Gastrocnemius medialis (tissue), 4 donors: ENCODE measurements at regions not wholly inside any gene's neighbourhood (a gene's known extent, or its start where the extent isn't known, plus 50 kb on each side); places are given as distances from the start of the nearest gene placed in this dataset.

Experiments
- ATAC-seq, 2 donors: fragments of 150-250 bp; one replicate each; pipeline ENCODE4 v1.9.1; 2016
- DNase-seq, 2 donors: peaks; one replicate each; pipeline ENCODE4 v3.0.0-alpha.2; 2019
- H3K27ac ChIP-seq, 4 donors: fragments of 200-600 bp; sonication (generic); 1 replicate in 1 of 4; 2 replicates in 3 of 4; pipeline ENCODE4 v1.5.1; 2016 to 2018; ENCODE audit warnings: mild to moderate bottlenecking in 2 of 4, moderate library complexity in 1 of 4
- H3K27me3 ChIP-seq, 3 donors: fragments of 200-600 bp; sonication (generic) in 2 of 3; 1 replicate in 1 of 3; 2 replicates in 2 of 3; pipeline versions ENCODE4 v1.5.1 to v1.6.0; 2016 to 2019; ENCODE audit warnings: mild to moderate bottlenecking in 1 of 3, moderate library complexity in 1 of 3
- H3K36me3 ChIP-seq, 2 donors: fragments of 200-600 bp; sonication (generic) in 1 of 2; one replicate each; pipeline ENCODE4 v1.5.1; 2017 to 2018
- H3K4me1 ChIP-seq, 2 donors: fragments of 200-600 bp; sonication (generic) in 1 of 2; one replicate each; pipeline ENCODE4 v1.5.1; 2016 to 2017; ENCODE audit warnings: mild to moderate bottlenecking in 2 of 2
- H3K4me3 ChIP-seq, 4 donors: fragments of 200-600 bp; sonication (generic) in 3 of 4; 1 replicate in 1 of 4; 2 replicates in 3 of 4; pipeline ENCODE4 v1.5.1; 2016 to 2019; ENCODE audit warnings: mild to moderate bottlenecking in 2 of 4
- H3K9me3 ChIP-seq, 3 donors: fragments of 200-600 bp; sonication (generic) in 2 of 3; 1 replicate in 1 of 3; 2 replicates in 2 of 3; pipeline ENCODE4 v1.5.1; 2016 to 2019
- POLR2A ChIP-seq, 2 donors: fragments of 450-650 bp; IDR thresholded peaks; one replicate each; pipeline ENCODE4 v1.6.1; 2017; ENCODE audit warnings: antibody characterized with exemption in 2 of 2, mild to moderate bottlenecking in 2 of 2, moderate library complexity in 2 of 2
- in situ Hi-C, 4 donors: fragments of 200-750 bp; cut with MboI; loops; one replicate each; pipeline versions ENCODE4 v1.15.0 to v1.8.0; 2017; ENCODE audit warnings: low sequenced_read_pairs in 4 of 4
- intact Hi-C: fragments of 100-400 bp; cut with DNase I; formaldehyde crosslinking; loops from one replicate; pipeline ENCODE4 v1.15.1; 2023; ENCODE audit warnings: low total_unique reads
- TF ChIP-seq, protein P1 (sequence below), 5 experiments: fragments of 450-650 bp in 3 of 5; fragments of 200-600 bp in 2 of 5; sonication (generic) in 2 of 5; IDR thresholded peaks in 4 of 5; conservative IDR thresholded peaks in 1 of 5; 1 replicate in 4 of 5; 2 replicates in 1 of 5; pipeline ENCODE4 v1.5.1; 2016 to 2019; ENCODE audit warnings: antibody characterized with exemption in 5 of 5, mild to moderate bottlenecking in 3 of 5, moderate library complexity in 3 of 5

GRCh38 chr13:79171141-79172061 is 234.7 kb downstream of the RBM26 start:
- Histone ChIP-seq H3K27me3 (no peaks in the 10 kb centered on the region), H3K36me3 (no peaks in the 10 kb centered on the region), H3K27ac (no peak overlapping the region), H3K9me3 (no peaks in the 10 kb centered on the region), H3K4me3 (no peak overlapping the region), H3K4me1 (no peaks in the 10 kb centered on the region)
- in situ Hi-C loops = no loop called here
- DNase-seq (no peak), ATAC-seq (no peak)
- intact Hi-C loops = no loop called here
- TF ChIP-seq POLR2A (IDR thresholded peaks at IDR 0.05) = no peak
- TF ChIP-seq, protein P1, sequence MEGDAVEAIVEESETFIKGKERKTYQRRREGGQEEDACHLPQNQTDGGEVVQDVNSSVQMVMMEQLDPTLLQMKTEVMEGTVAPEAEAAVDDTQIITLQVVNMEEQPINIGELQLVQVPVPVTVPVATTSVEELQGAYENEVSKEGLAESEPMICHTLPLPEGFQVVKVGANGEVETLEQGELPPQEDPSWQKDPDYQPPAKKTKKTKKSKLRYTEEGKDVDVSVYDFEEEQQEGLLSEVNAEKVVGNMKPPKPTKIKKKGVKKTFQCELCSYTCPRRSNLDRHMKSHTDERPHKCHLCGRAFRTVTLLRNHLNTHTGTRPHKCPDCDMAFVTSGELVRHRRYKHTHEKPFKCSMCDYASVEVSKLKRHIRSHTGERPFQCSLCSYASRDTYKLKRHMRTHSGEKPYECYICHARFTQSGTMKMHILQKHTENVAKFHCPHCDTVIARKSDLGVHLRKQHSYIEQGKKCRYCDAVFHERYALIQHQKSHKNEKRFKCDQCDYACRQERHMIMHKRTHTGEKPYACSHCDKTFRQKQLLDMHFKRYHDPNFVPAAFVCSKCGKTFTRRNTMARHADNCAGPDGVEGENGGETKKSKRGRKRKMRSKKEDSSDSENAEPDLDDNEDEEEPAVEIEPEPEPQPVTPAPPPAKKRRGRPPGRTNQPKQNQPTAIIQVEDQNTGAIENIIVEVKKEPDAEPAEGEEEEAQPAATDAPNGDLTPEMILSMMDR (IDR thresholded peaks at IDR 0.05 in 4 of 5, conservative IDR thresholded peaks at IDR 0.05 in 1 of 5) = no peak

GRCh38 chr13:79160818-79161217 is 245.2 kb downstream of the RBM26 start:
- intact Hi-C loops = no loop called here
- no peak for DNase-seq
- H3K36me3 ChIP-seq = no peaks in the 10 kb centered on the region
- in situ Hi-C loops = no loop called here
- TF ChIP-seq POLR2A (IDR thresholded peaks at IDR 0.05) = no peak
- no peak for ATAC-seq
- H3K4me3 ChIP-seq = no peak overlapping the region
- H3K27me3 ChIP-seq = no peaks in the 10 kb centered on the region
- H3K4me1 ChIP-seq = no peaks in the 10 kb centered on the region
- no peaks in the 10 kb centered on the region for H3K9me3 ChIP-seq
- H3K27ac ChIP-seq = no peak overlapping the region

GRCh38 chr13:79155883-79156282 is 250.2 kb downstream of the RBM26 start:
- no peak for ATAC-seq
- Histone ChIP-seq H3K4me3 (no peak overlapping the region), H3K27me3 (no peaks in the 10 kb centered on the region), H3K4me1 (no peaks in the 10 kb centered on the region), H3K36me3 (no peaks in the 10 kb centered on the region), H3K27ac (no peak overlapping the region), H3K9me3 (no peaks in the 10 kb centered on the region)
- DNase-seq = no peak
- in situ Hi-C loops (no loop called here), intact Hi-C loops (no loop called here)
- no peak for TF ChIP-seq POLR2A (IDR thresholded peaks at IDR 0.05)
- TF ChIP-seq, protein P1 (IDR thresholded peaks at IDR 0.05 in 4 of 5, conservative IDR thresholded peaks at IDR 0.05 in 1 of 5) = no peak

- ATAC-seq (no peak), DNase-seq (no peak)
- no peak overlapping the region for H3K27ac ChIP-seq
- no peak for TF ChIP-seq POLR2A (IDR thresholded peaks at IDR 0.05)
- TF ChIP-seq, protein P1 (IDR thresholded peaks at IDR 0.05 in 4 of 5, conservative IDR thresholded peaks at IDR 0.05 in 1 of 5) = no peak
- H3K27me3 ChIP-seq = no peaks in the 10 kb centered on the region
- no peaks in the 10 kb centered on the region for H3K36me3 ChIP-seq
- intact Hi-C loops = no loop called here
- H3K4me1 ChIP-seq = no peaks in the 10 kb centered on the region
- in situ Hi-C loops = no loop called here
- no peaks in the 10 kb centered on the region for H3K9me3 ChIP-seq
- no peak overlapping the region for H3K4me3 ChIP-seq
Observed at GRCh38 chr13:79149210-79149609, 256.8 kb downstream of the RBM26 start.

GRCh38 chr13:79141082-79141481 is 265.0 kb downstream of the RBM26 start:
- ATAC-seq = no peak
- TF ChIP-seq, protein P1 (IDR thresholded peaks at IDR 0.05 in 4 of 5, conservative IDR thresholded peaks at IDR 0.05 in 1 of 5) = no peak
- no peak for TF ChIP-seq POLR2A (IDR thresholded peaks at IDR 0.05)
- H3K4me3 ChIP-seq = no peak overlapping the region
- H3K9me3 ChIP-seq = no peaks in the 10 kb centered on the region
- DNase-seq = no peak
- in situ Hi-C loops (no loop called here), intact Hi-C loops (no loop called here)
- no peaks in the 10 kb centered on the region for H3K27me3 ChIP-seq
- H3K36me3 ChIP-seq = no peaks in the 10 kb centered on the region
- no peak overlapping the region for H3K27ac ChIP-seq
- H3K4me1 ChIP-seq = no peaks in the 10 kb centered on the region
